Epithelial cell of esophagus (primary cell): ENCODE measurements at regions not wholly inside any gene's neighbourhood (a gene's known extent, or its start where the extent isn't known, plus 50 kb on each side); places are given as distances from the start of the nearest gene placed in this dataset.

Source experiments
- DNase-seq: peaks from one replicate; pipeline ENCODE4 v3.0.0; 2010; ENCODE audit warnings: low read depth
- H3K4me3 ChIP-seq: 2 replicates; pipeline ENCODE4 v1.5.1; 2011; ENCODE audit warnings: mild to moderate bottlenecking, low read length, control low read depth
- TF ChIP-seq, protein P1 (sequence below): IDR thresholded peaks from 2 replicates; pipeline ENCODE4 v1.5.1; 2011; ENCODE audit warnings: low read depth, mild to moderate bottlenecking, low read length, control low read depth, inconsistent platforms; ENCODE audit not compliant: insufficient read depth; ENCODE audit errors: missing control alignments

DNA sequence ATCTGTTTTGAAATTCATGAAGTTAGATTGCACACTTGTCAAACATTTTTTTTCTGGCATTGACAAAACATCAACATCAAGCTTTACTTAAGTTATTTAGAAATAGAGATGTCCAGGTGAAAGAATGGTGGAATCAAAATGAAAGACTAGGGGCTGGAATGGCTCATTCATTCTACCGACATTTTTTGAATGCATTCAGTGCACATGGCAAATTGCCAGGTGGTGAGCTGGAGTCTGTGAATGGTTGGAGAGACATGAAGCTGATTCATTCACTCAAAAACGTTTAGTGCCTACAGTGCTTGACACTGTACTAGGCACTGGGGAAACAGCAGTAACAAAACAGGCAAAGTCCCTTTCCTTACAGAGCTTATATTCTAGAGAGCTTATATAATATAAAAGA, 292.4 kb downstream of the PPP1R2C start:
- TF ChIP-seq, protein P1, sequence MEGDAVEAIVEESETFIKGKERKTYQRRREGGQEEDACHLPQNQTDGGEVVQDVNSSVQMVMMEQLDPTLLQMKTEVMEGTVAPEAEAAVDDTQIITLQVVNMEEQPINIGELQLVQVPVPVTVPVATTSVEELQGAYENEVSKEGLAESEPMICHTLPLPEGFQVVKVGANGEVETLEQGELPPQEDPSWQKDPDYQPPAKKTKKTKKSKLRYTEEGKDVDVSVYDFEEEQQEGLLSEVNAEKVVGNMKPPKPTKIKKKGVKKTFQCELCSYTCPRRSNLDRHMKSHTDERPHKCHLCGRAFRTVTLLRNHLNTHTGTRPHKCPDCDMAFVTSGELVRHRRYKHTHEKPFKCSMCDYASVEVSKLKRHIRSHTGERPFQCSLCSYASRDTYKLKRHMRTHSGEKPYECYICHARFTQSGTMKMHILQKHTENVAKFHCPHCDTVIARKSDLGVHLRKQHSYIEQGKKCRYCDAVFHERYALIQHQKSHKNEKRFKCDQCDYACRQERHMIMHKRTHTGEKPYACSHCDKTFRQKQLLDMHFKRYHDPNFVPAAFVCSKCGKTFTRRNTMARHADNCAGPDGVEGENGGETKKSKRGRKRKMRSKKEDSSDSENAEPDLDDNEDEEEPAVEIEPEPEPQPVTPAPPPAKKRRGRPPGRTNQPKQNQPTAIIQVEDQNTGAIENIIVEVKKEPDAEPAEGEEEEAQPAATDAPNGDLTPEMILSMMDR: no peak
- peak; percentile 42 for DNase-seq
- no peak overlapping the region for H3K4me3 ChIP-seq

DNA sequence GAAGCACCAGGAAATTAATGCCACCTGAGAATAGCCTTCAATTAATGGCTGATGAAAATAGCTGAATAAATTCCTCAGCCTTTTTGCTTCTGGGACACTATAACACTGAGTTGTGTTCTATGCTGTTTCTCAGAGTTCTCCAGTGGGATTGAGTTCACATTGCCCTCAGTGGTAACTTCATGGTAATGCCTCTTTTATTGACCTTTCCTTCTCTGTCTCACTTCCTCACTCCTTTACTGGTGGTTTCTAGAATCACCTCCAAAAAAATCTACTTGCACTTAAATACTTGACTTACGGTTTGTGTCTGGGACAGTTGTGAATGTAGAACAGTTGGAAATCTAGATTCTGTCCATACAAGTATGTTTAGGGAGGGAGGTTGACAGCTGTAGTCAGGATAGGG, 293.7 kb downstream of the PPP1R2C start:
- no peak for DNase-seq

DNA sequence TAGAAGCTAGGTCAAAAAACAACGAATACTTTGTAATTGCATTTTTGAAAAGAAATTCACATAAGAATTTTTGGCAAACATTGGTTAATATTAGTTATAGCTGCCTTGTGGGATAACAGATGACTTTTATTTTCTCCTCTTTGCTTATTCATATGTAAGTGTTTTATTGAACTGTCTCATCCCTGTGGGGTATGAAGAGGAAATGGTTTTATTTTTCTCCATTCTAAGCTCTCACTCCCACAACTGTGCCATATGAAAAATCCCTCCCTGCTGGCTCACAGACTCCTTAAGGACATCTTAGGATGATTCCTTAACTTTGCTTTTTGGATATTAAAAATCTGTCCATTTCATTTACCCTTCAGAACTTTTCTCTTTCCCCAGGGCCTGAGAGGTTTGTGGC, 300.6 kb downstream of the PPP1R2C start:
- no peak for DNase-seq
- no peak overlapping the region for H3K4me3 ChIP-seq
- TF ChIP-seq, protein P1: no peak

More for the DNA sequence above, 293.7 kb downstream of the PPP1R2C start:
- H3K4me3 ChIP-seq: no peak overlapping the region
- TF ChIP-seq, protein P1: no peak

DNA sequence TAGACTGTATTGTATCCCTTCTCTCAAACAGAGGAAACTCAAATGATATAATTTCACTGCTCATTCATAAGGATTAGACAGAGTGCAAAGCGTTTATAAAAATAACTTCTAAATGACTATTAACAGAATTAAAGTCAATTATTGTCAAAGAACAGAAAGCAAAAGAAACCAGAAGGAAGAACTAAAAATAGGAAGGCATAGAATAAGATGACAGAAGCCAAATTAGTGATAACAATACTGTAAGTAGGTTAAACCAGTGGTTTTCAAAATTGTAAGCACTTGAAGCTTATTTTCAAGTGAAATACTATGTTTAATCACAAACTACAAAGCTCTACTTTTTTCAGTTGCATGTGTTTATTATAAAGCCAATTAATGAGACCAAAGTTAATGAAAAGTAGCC, 305.2 kb downstream of the PPP1R2C start:
- no peak for DNase-seq
- TF ChIP-seq, protein P1: no peak
- no peak overlapping the region for H3K4me3 ChIP-seq

DNA sequence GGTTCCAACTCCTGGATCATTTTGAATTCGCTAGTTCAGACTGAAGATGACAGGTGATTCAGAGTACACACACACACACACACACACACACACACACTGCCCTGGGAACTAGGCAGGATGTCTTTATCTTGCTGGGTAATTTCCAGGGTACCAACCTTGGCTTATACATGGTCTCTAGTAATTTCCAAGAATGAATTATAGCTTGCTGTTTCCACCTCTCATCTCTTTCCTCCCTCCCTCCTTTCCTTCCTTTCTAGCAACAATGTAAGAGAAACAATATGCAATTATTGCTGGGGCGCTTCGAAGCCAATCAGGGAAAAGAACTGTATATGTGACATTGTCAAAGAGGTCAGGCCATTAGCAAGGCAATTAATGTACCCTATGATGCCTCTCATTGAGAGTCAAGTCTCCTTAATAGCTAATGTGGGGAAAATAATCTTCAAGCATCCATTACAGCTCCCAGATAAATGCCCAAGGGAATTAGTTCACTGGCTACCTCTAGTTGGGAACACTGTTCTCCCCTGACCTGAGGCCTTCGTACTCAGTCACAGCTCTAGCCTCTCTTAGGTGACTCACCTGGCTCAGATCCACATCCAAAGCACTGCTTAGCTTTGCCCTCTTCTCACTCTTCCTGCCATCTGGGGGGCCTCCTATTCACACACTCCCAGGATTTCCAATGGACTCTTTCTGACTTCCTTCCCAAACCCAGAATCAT, 311.5 kb downstream of the PPP1R2C start:
- no peak overlapping the region for H3K4me3 ChIP-seq
- DNase-seq: peak; percentile 21
- TF ChIP-seq, protein P1: no peak

DNA sequence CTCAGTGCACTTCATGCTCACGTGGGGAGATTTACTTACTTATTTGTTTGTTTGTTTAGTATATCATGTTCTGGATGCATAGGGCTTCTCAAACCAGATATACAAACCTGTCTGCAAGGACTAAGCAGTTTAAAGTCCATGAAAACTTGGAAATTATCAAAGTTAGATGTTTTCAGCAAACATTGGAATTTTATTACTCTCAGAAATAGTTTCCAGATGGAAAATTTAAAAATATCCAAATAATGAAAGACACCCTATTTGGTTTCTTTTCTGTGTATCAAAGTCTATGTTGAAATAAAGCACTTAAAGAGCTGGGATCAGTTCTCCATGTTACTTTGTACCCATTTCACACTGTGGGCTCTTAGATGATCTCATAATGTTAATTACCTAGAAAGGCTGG, 312.1 kb downstream of the PPP1R2C start:
- DNase-seq: no peak
- no peak overlapping the region for H3K4me3 ChIP-seq
- TF ChIP-seq, protein P1: no peak
